Activated CD8-positive, alpha-beta memory T cell treated with anti-CD3 and anti-CD28 coated beads, Interleukin-2, amount 50 U/mL, for 1 hour (primary cell): ENCODE measurements at regions not wholly inside any gene's neighbourhood (a gene's known extent, or its start where the extent isn't known, plus 50 kb on each side); places are given as distances from the start of the nearest gene placed in this dataset.

Experiments used
- DNase-seq: peaks from one replicate; pipeline ENCODE4 v3.0.0-alpha.2; 2020; ENCODE audit errors: extremely low read depth

- no peak for DNase-seq
Observed at GRCh38 chr2:144215701-144216675, 303.9 kb downstream of the ZEB2 start.

- DNase-seq = no peak
Observed at GRCh38 chr2:144215207-144215606, 304.7 kb downstream of the ZEB2 start.

DNA sequence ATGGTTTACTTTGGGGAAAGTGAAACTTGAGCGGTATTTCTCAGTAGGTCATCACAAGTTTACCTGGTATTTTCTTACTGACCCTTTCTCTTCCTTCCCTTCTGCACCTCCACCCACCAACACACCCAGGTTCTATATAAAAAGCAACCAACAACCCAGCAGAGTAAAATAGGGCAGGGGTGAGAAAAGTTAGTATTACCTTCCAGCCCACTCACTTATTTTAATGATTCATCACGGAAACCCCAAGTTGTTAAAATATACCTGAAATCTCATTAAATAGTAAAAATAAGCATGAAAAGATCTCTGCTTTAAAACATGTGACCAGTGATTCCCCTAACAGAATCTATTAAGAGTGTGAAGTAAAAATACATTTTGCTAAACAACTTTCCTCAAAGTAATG lies 306.1 kb downstream of the ZEB2 start:
- DNase-seq = no peak

DNA sequence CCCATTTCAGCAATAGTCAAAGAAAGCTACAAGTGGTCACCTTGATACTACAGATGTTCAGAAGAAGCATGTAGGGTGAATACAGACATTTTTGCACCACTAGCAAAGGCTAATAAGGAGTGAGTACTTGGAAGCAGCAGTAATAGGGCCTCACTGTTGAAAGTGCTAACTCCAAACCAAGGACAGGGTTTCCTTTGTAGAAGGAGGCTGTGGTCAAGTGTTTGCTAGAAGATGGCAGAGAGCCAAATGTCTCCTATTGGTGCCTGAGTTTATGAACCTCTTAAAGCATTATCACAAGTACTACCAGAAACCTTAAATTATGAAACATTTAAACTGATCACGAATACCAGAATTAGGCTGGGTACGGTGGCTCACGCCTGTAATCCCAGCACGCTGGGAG lies 308.1 kb downstream of the ZEB2 start:
- no peak for DNase-seq

DNA sequence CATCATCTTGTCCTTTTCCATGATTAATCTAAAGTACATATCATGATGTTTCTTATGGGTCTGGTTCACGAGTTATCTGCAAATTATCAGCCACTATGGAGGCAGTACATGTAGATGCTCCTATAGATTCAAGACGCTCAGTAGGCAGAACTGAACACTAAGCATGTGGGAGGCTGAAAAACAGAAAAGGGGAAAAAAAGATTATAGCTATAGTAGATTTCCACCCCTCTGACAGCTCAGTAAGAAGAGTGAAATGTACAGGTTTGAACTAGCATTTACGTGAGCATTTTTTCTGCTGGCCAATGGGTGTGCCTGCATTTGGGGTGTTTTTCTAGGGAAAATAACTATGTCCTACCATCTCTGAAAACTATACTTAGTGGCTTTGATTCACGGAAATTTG lies 308.9 kb downstream of the ZEB2 start:
- DNase-seq = no peak

- no peak for DNase-seq
Observed at GRCh38 chr2:144210076-144210475, 309.8 kb downstream of the ZEB2 start.

DNA sequence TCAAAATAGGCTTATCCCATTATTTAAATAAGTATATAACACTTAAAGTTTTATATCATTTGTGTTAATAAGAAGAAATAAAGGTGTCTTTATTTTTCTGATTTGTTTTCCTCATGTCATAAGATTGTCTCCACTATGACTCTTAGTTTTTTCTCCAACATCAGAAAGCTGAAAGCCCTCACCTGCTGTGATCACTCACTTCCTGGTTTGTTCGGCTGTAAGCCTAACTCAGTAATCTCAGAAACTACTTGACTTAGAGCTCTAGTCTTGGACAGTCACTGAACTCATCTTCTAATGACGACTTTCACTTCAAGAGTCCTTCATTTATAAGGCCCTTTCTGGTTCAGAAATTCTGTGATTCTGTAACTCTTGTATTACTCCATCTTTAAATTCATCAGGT lies 311.0 kb downstream of the ZEB2 start:
- DNase-seq = no peak

DNA sequence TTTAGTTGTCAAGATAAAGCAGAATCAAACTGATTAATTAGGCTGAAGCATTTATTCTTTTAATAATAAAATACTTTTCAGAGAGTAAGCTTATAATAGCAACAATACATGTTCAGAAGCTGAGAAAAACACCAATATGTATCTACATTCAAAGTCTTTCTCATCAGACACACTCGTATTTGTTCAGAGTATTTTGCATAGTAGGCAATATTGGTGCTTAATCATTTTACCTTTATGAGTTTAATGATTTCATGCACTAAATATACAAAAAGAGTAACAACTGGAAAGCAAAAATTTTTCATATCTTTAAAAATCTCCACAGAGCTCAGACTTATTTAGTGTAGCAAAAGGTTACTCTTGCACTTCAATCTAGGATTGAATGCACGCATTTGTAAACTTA lies 313.9 kb downstream of the ZEB2 start:
- DNase-seq = no peak

GRCh38 chr2:144201868-144202468 lies 318.0 kb downstream of the ZEB2 start:
- DNase-seq = no peak

- no peak for DNase-seq
Observed at GRCh38 chr2:144201126-144201525, 318.8 kb downstream of the ZEB2 start.

DNA sequence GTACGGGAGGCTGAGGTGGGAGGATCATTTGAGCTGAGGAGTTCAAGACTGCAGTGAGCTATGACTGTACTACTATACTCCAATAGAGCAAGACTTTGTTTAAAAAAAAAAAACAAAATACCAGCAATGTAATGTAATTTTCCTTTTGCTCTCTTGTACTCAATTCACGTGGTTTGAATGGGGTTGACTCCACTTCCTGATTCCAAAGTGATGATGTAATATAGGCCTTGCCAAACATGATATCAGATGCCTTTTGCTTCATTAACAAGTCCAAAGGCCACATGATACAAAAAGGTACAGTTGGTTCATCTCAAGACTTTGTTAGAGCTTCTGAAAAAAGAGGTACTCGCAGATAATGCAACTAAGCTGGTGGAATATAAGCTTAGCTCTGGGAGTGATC lies 321.8 kb downstream of the ZEB2 start:
- no peak for DNase-seq

GRCh38 chr2:144194326-144195071 lies 325.4 kb downstream of the ZEB2 start:
- no peak for DNase-seq

- no peak for DNase-seq
Observed at GRCh38 chr2:144190908-144191605, 328.9 kb downstream of the ZEB2 start.

DNA sequence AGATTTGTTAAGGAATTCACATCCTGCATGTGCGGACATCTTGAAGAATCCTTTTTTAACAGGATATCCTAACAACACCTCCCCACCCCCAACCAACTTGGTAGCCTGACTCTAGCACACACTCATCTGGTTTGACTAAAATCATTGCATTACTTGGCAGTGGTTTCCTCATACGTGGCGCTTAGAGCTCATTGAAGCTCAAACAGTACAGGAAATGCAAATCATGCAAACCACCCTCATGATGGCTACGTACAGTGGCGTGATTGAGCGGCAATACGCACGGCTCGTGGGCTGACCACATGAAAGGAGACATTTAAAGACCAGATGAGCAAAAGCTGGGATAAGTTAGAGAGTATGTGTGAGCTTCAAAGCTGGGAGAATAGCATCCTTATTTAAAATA lies 336.2 kb downstream of the ZEB2 start:
- DNase-seq = peak; percentile 56

DNA sequence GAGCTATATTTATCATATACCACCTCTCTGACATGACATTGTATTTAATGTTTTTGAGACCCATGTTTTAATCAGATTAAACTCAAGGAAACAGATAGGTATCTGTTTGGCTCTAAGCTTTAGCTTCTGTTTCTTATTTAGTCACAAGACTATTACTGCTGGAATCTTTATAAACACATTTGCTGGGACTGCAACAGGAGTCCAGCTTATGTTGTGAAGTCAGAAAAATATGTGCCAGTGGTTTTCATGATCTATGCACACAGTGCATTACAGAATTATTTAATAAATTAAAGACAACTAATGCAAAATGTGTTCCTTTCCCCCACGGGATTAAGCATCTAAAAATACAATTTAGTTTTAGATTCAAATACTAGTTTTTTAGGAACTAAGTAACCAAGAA lies 338.9 kb downstream of the ZEB2 start:
- no peak for DNase-seq

DNA sequence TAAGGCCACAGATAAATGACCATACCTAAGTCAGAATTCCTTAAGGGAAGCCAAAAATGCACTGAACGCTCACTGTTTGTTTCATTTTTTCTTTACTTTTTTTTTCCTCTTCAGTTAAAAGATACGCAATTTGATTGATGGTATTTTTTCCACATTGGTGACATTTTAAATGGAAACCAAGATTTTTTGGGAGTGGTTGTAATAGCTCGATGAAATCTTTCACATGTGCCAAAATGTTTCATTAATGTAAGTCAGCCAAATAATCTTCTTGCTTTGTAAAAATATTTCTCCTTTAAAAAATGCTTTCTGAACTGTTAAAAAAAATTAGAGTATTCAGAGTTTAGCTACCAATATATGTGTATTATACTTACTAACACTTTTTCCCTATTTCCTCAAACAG lies 339.8 kb downstream of the ZEB2 start:
- DNase-seq = no peak

DNA sequence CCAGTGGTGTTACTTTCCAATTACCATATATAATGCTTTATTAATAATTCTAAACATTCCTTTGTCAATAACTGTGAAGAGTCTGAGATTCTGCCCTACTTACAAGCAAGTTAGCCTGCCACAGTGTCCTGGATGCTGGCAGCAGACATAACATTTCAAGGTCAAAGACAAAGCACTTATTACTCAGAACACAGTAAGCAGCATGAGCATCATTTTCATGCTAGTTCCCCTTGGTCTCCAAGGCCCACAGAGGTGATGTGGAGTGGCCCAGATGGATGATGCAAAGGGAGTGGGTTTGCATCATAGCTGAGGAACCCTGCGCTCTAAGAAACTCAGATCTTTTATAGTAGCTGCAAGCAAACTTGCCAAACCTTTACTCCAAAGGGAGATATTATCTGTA lies 349.7 kb downstream of the ZEB2 start:
- DNase-seq = no peak

DNA sequence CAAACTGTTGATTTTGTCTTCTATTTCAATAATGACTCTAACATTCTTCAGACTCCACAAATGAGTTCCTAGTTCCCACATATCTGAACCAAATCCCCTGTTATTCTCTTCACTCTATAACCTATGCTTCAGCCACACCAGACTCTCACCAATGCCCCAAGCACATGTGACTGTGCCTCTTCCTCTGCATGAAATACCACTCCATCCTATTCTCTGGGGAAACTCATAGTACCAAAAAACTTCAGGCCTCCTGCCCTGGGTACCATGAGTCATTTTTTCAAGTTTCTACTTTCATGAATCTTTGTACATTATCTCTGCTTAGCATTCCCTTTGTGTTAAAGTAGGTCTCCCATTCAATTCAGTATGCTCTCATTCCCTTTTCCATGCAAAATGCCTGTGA lies 353.2 kb downstream of the ZEB2 start:
- no peak for DNase-seq

GRCh38 chr2:144165599-144166250 lies 354.2 kb downstream of the ZEB2 start:
- no peak for DNase-seq

DNA sequence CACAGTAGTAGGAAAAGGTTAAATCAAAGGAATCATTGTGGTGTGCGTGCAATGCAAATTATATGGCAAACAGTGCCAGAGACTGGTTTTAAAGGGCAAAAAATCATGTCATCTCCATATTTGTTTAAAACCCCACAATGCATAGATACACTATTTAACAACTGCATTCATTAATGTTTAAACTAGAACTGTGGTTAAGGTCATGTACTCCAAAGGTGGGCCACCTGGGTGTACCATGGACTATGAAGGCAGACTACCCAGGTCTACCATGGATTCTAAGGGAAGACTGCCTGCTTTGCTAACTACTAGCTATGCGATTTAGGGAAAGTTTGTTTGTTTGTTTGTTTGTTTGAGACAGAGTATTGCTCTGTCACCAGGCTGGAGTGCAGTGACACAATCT lies 356.3 kb downstream of the ZEB2 start:
- no peak for DNase-seq

DNA sequence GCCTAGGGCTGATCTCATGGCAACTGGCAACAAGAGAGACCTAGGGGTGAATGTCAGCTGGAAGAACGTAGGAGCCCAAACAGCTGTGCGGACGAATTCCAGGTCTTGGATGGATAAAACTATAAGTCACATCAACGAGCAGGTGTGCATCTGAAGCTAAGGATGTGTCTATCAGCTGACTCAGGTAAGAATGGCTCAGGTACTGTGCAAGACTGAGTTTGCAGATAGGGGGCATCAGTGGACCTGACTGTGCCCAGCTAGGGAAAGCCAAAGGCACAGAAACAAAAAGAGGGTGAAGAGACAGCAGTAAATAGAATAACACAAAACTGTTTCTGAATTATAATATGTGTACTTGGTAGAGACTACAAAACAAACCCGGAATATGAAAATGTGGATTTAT lies 357.3 kb downstream of the ZEB2 start:
- DNase-seq = peak; percentile 17

GRCh38 chr2:144161061-144161460 lies 358.9 kb downstream of the ZEB2 start:
- no peak for DNase-seq
